Activated T-cell treated with anti-CD3 and anti-CD28 coated beads, Interleukin-2, amount 50 U/mL, for 72 hours (primary cell): ENCODE measurements at regions not wholly inside any gene's neighbourhood (a gene's known extent, or its start where the extent isn't known, plus 50 kb on each side); places are given as distances from the start of the nearest gene placed in this dataset.
"Not testable (repeated sequence)": the region's sequence is repeated elsewhere in the genome, so short reads cannot be mapped to it uniquely, and the experiment has no call there.

Experiments used
- ATAC-seq, 2 donors: fragments of 150-1000 bp; cut with Tn5 transposase; replicated peaks in 1 of 2; 2 replicates each; pipeline ENCODE4 v1.10.0; 2021; ENCODE audit warnings: moderate library complexity in 2 of 2, mild to moderate bottlenecking in 1 of 2
- DNase-seq, 2 donors: peaks; one replicate each; pipeline ENCODE4 v3.0.0; 2021 to 2022; ENCODE audit warnings: mixed read lengths in 1 of 2
- H3K27ac Mint-ChIP-seq: one replicate; pipeline ENCODE4 v1.8.0; 2022; ENCODE audit warnings: mild to moderate bottlenecking, moderate library complexity, mixed read lengths
- H3K27me3 Mint-ChIP-seq: one replicate; pipeline ENCODE4 v1.8.0; 2022; ENCODE audit warnings: low read depth, mixed read lengths
- H3K36me3 Mint-ChIP-seq, 2 donors: one replicate each; pipeline ENCODE4 v1.8.0; 2022; ENCODE audit warnings: mixed read lengths in 2 of 2, mild to moderate bottlenecking in 1 of 2; ENCODE audit not compliant: insufficient read depth in 2 of 2
- H3K4me1 Mint-ChIP-seq: one replicate; pipeline ENCODE4 v1.8.0; 2022; ENCODE audit warnings: low read depth, mixed read lengths
- H3K4me3 Mint-ChIP-seq, 2 donors: one replicate each; pipeline ENCODE4 v1.8.0; 2022; ENCODE audit warnings: mild to moderate bottlenecking in 2 of 2, mixed read lengths in 2 of 2, moderate library complexity in 2 of 2
- H3K9me3 Mint-ChIP-seq, 2 donors: one replicate each; pipeline ENCODE4 v1.8.0; 2022; ENCODE audit warnings: mixed read lengths in 2 of 2

GRCh38 chr2:221926327-221926726 is 354.2 kb upstream of the EPHA4 start:
- Mint-ChIP-seq H3K4me1 (no peaks in the 10 kb centered on the region), H3K4me3 (no peak overlapping the region)
- ATAC-seq = no peak

GRCh38 chr2:221924576-221924975 is 352.5 kb upstream of the EPHA4 start:
- Mint-ChIP-seq H3K36me3 (no peaks in the 10 kb centered on the region), H3K27me3 (no peaks in the 10 kb centered on the region), H3K27ac (no peak overlapping the region), H3K9me3 (peaks cover 0 to 1% of the 10 kb centered on the region in 2 donors), H3K4me1 (no peaks in the 10 kb centered on the region), H3K4me3 (no peak overlapping the region)
- DNase-seq (no peak), ATAC-seq (no peak)

More at GRCh38 chr2:221926327-221926726, 354.2 kb upstream of the EPHA4 start:
- DNase-seq = no peak
- Mint-ChIP-seq H3K36me3 (no peaks in the 10 kb centered on the region), H3K27me3 (no peaks in the 10 kb centered on the region), H3K27ac (no peak overlapping the region), H3K9me3 (peaks cover 0 to 1% of the 10 kb centered on the region in 2 donors)

GRCh38 chr2:221915926-221916325 is 343.8 kb upstream of the EPHA4 start:
- Mint-ChIP-seq H3K9me3 (peaks cover 2 to 3% of the 10 kb centered on the region in 2 donors), H3K4me3 (no peak overlapping the region)
- no peak for DNase-seq

GRCh38 chr2:221914334-221914880 is 342.3 kb upstream of the EPHA4 start:
- DNase-seq (no peak), ATAC-seq (no peak)
- Mint-ChIP-seq H3K36me3 (peaks cover 0 to 2% of the 10 kb centered on the region in 2 donors), H3K9me3 (peaks cover 2 to 3% of the 10 kb centered on the region in 2 donors), H3K4me1 (no peaks in the 10 kb centered on the region), H3K27ac (no peak overlapping the region), H3K4me3 (no peak overlapping the region), H3K27me3 (no peaks in the 10 kb centered on the region)

More at GRCh38 chr2:221915926-221916325, 343.8 kb upstream of the EPHA4 start:
- H3K36me3 Mint-ChIP-seq = peaks cover 0 to 2% of the 10 kb centered on the region in 2 donors
- no peak for ATAC-seq
- no peak overlapping the region for H3K27ac Mint-ChIP-seq
- H3K27me3 Mint-ChIP-seq = no peaks in the 10 kb centered on the region
- no peaks in the 10 kb centered on the region for H3K4me1 Mint-ChIP-seq

- DNase-seq = no peak
- Mint-ChIP-seq H3K27me3 (no peaks in the 10 kb centered on the region), H3K4me1 (no peaks in the 10 kb centered on the region), H3K27ac (no peak overlapping the region), H3K36me3 (peaks cover 0 to 2% of the 10 kb centered on the region in 2 donors), H3K4me3 (no peak overlapping the region), H3K9me3 (peaks cover 2 to 3% of the 10 kb centered on the region in 2 donors)
- ATAC-seq = no peak
Observed at GRCh38 chr2:221911890-221912289, 339.8 kb upstream of the EPHA4 start.

GRCh38 chr2:221911321-221911720 is 339.2 kb upstream of the EPHA4 start:
- peaks cover 0 to 2% of the 10 kb centered on the region in 2 donors for H3K36me3 Mint-ChIP-seq
- peaks cover 2 to 3% of the 10 kb centered on the region in 2 donors for H3K9me3 Mint-ChIP-seq
- no peaks in the 10 kb centered on the region for H3K4me1 Mint-ChIP-seq
- DNase-seq (no peak), ATAC-seq (no peak)
- no peaks in the 10 kb centered on the region for H3K27me3 Mint-ChIP-seq
- no peak overlapping the region for H3K27ac Mint-ChIP-seq
- no peak overlapping the region for H3K4me3 Mint-ChIP-seq

GRCh38 chr2:221908518-221908917 is 336.4 kb upstream of the EPHA4 start:
- H3K4me1 Mint-ChIP-seq = no peaks in the 10 kb centered on the region
- H3K4me3 Mint-ChIP-seq = no peak overlapping the region
- H3K27ac Mint-ChIP-seq = no peak overlapping the region
- H3K9me3 Mint-ChIP-seq = peaks cover 0 to 1% of the 10 kb centered on the region in 2 donors
- no peaks in the 10 kb centered on the region for H3K36me3 Mint-ChIP-seq
- ATAC-seq = no peak
- no peaks in the 10 kb centered on the region for H3K27me3 Mint-ChIP-seq
- DNase-seq = no peak

- DNase-seq (no peak), ATAC-seq (no peak)
- H3K9me3 Mint-ChIP-seq = peaks cover 0 to 4% of the 10 kb centered on the region in 2 donors
- H3K36me3 Mint-ChIP-seq = no peaks in the 10 kb centered on the region
- H3K4me3 Mint-ChIP-seq = no peak overlapping the region
- H3K27ac Mint-ChIP-seq = no peak overlapping the region
- H3K27me3 Mint-ChIP-seq = no peaks in the 10 kb centered on the region
- no peaks in the 10 kb centered on the region for H3K4me1 Mint-ChIP-seq
Observed at GRCh38 chr2:221897718-221898117, 325.6 kb upstream of the EPHA4 start.

- H3K27me3 Mint-ChIP-seq = no peaks in the 10 kb centered on the region
- H3K4me1 Mint-ChIP-seq = no peaks in the 10 kb centered on the region
- H3K9me3 Mint-ChIP-seq = peaks cover 0 to 4% of the 10 kb centered on the region in 2 donors
- H3K27ac Mint-ChIP-seq = no peak overlapping the region
- ATAC-seq (no peak), DNase-seq (no peak)
- H3K4me3 Mint-ChIP-seq = no peak overlapping the region
- no peaks in the 10 kb centered on the region for H3K36me3 Mint-ChIP-seq
Observed at GRCh38 chr2:221896505-221897151, 324.5 kb upstream of the EPHA4 start.

GRCh38 chr2:221895366-221896121 is 323.4 kb upstream of the EPHA4 start:
- ATAC-seq = no peak
- H3K36me3 Mint-ChIP-seq = no peaks in the 10 kb centered on the region

GRCh38 chr2:221893501-221893900 is 321.4 kb upstream of the EPHA4 start:
- ATAC-seq = no peak
- no peaks in the 10 kb centered on the region for H3K36me3 Mint-ChIP-seq
- H3K9me3 Mint-ChIP-seq = no peaks in the 10 kb centered on the region
- no peak overlapping the region for H3K4me3 Mint-ChIP-seq
- DNase-seq = no peak
- H3K27ac Mint-ChIP-seq = no peak overlapping the region
- H3K4me1 Mint-ChIP-seq = no peaks in the 10 kb centered on the region
- no peaks in the 10 kb centered on the region for H3K27me3 Mint-ChIP-seq

More at GRCh38 chr2:221895366-221896121, 323.4 kb upstream of the EPHA4 start:
- no peaks in the 10 kb centered on the region for H3K27me3 Mint-ChIP-seq
- H3K4me1 Mint-ChIP-seq = no peaks in the 10 kb centered on the region
- DNase-seq = no peak
- H3K27ac Mint-ChIP-seq = no peak overlapping the region
- H3K4me3 Mint-ChIP-seq = no peak overlapping the region
- H3K9me3 Mint-ChIP-seq = peaks cover 0 to 4% of the 10 kb centered on the region in 2 donors

- DNase-seq, H3K27me3 Mint-ChIP-seq, H3K36me3 Mint-ChIP-seq, ATAC-seq, H3K4me1 Mint-ChIP-seq, H3K4me3 Mint-ChIP-seq, H3K9me3 Mint-ChIP-seq, H3K27ac Mint-ChIP-seq: not testable (repeated sequence)
Observed at GRCh38 chr2:221892006-221892405, 319.9 kb upstream of the EPHA4 start.

GRCh38 chr2:221883976-221884375 is 311.9 kb upstream of the EPHA4 start:
- no peak for ATAC-seq
- H3K27me3 Mint-ChIP-seq = no peaks in the 10 kb centered on the region
- H3K36me3 Mint-ChIP-seq = no peaks in the 10 kb centered on the region
- H3K9me3 Mint-ChIP-seq = peaks cover 4 to 8% of the 10 kb centered on the region in 2 donors
- H3K27ac Mint-ChIP-seq = no peak overlapping the region
- no peak for DNase-seq
- H3K4me1 Mint-ChIP-seq = no peaks in the 10 kb centered on the region
- H3K4me3 Mint-ChIP-seq = no peak overlapping the region
